ENCODE measurements at regions not wholly inside any gene's neighbourhood (a gene's known extent, or its start where the extent isn't known, plus 50 kb on each side); places are given as distances from the start of the nearest gene placed in this dataset.

GRCh38 chr21:27082431-27083010 lies 115.6 kb upstream of the ADAMTS5 start:
- no peaks in the 10 kb centered on the region for H3K27me3 ChIP-seq
- no peaks in the 10 kb centered on the region for H3K36me3 ChIP-seq
- H3K4me3 ChIP-seq = no peak overlapping the region
- no peak for DNase-seq
- H3K27ac ChIP-seq = no peak overlapping the region
- no peaks in the 10 kb centered on the region for H3K4me1 ChIP-seq
- TF ChIP-seq POLR2A (IDR thresholded peaks at IDR 0.05) = no peak
- TF ChIP-seq, protein P1, sequence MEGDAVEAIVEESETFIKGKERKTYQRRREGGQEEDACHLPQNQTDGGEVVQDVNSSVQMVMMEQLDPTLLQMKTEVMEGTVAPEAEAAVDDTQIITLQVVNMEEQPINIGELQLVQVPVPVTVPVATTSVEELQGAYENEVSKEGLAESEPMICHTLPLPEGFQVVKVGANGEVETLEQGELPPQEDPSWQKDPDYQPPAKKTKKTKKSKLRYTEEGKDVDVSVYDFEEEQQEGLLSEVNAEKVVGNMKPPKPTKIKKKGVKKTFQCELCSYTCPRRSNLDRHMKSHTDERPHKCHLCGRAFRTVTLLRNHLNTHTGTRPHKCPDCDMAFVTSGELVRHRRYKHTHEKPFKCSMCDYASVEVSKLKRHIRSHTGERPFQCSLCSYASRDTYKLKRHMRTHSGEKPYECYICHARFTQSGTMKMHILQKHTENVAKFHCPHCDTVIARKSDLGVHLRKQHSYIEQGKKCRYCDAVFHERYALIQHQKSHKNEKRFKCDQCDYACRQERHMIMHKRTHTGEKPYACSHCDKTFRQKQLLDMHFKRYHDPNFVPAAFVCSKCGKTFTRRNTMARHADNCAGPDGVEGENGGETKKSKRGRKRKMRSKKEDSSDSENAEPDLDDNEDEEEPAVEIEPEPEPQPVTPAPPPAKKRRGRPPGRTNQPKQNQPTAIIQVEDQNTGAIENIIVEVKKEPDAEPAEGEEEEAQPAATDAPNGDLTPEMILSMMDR (IDR thresholded peaks at IDR 0.05) = no peak
- no peaks in the 10 kb centered on the region for H3K9me3 ChIP-seq

GRCh38 chr21:27079636-27080240 lies 112.8 kb upstream of the ADAMTS5 start:
- TF ChIP-seq, protein P1 (IDR thresholded peaks at IDR 0.05) = no peak
- no peak for TF ChIP-seq POLR2A (IDR thresholded peaks at IDR 0.05)
- no peak overlapping the region for H3K4me3 ChIP-seq
- H3K27me3 ChIP-seq = no peaks in the 10 kb centered on the region
- H3K36me3 ChIP-seq = no peaks in the 10 kb centered on the region
- H3K4me1 ChIP-seq = no peaks in the 10 kb centered on the region
- H3K9me3 ChIP-seq = no peaks in the 10 kb centered on the region
- no peak for DNase-seq
- H3K27ac ChIP-seq = no peak overlapping the region

DNA sequence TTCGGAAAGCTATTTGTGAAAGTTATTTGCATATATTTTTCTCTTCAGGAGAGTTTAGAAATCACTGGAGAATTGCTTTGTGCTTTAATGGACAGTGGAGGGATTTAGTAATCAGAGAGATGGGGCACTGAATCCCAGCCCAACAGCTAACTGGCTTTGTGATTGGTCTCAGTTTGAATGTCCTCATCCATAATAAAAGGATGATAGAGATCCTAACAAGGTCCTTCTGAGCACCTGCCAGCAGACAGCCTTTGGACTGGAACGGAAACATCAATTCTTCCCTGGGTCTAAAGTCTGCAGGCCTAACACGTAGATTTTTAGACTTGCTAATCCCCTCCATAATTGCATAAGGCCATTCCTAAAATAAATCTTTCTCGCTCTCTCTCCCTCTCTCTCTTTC lies 112.0 kb upstream of the ADAMTS5 start:
- Histone ChIP-seq H3K4me3 (no peak overlapping the region), H3K4me1 (no peaks in the 10 kb centered on the region), H3K27ac (no peak overlapping the region), H3K36me3 (no peaks in the 10 kb centered on the region), H3K27me3 (no peaks in the 10 kb centered on the region), H3K9me3 (no peaks in the 10 kb centered on the region)
- TF ChIP-seq POLR2A (IDR thresholded peaks at IDR 0.05) = no peak
- TF ChIP-seq, protein P1 (IDR thresholded peaks at IDR 0.05) = no peak
- no peak for DNase-seq

DNA sequence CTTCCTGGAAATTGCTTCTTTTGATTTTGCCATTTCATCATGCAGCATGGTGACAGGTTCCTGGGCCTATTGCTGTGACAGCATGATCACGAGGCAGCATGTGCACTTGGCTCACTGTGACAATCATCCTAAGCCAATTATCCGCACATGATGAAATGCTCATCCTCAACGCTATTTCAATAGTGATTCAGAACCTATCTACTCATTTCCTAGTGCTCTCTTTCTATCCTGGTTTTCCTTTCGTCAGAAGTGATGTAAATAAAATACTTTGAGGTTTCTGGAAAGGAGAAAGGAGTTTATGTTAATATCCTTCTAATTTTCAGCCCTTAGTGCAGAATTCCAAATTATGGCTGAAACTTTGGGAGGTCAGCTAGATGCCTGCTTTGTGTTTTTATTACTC lies 110.6 kb upstream of the ADAMTS5 start:
- Histone ChIP-seq H3K4me1 (no peaks in the 10 kb centered on the region), H3K27me3 (no peaks in the 10 kb centered on the region), H3K36me3 (no peaks in the 10 kb centered on the region), H3K9me3 (no peaks in the 10 kb centered on the region), H3K4me3 (no peak overlapping the region), H3K27ac (no peak overlapping the region)
- no peak for DNase-seq
- TF ChIP-seq POLR2A (IDR thresholded peaks at IDR 0.05) = no peak
- TF ChIP-seq, protein P1 (IDR thresholded peaks at IDR 0.05) = no peak

GRCh38 chr21:27076025-27076424 lies 109.1 kb upstream of the ADAMTS5 start:
- no peaks in the 10 kb centered on the region for H3K36me3 ChIP-seq
- no peaks in the 10 kb centered on the region for H3K27me3 ChIP-seq
- TF ChIP-seq, protein P1 (IDR thresholded peaks at IDR 0.05) = no peak
- TF ChIP-seq POLR2A (IDR thresholded peaks at IDR 0.05) = no peak
- H3K27ac ChIP-seq = no peak overlapping the region
- no peaks in the 10 kb centered on the region for H3K4me1 ChIP-seq
- H3K4me3 ChIP-seq = no peak overlapping the region
- no peaks in the 10 kb centered on the region for H3K9me3 ChIP-seq
- no peak for DNase-seq
